GM23338 (cell line): ENCODE measurements at regions not wholly inside any gene's neighbourhood (a gene's known extent, or its start where the extent isn't known, plus 50 kb on each side); places are given as distances from the start of the nearest gene placed in this dataset.

Experiments used
- ATAC-seq: fragments of 200-7000 bp; cut with Tn5 transposase; 3 replicates; pipeline ENCODE4 v1.9.1; 2020
- DNase-seq: peaks from one replicate; pipeline ENCODE4 v3.0.0-alpha.2; 2015; ENCODE audit warnings: low spot score
- H2AFZ ChIP-seq: fragments of 200-600 bp; sonication (generic); 2 replicates; pipeline ENCODE4 v1.8.0; 2016; ENCODE audit warnings: antibody characterized with exemption, mild to moderate bottlenecking, moderate library complexity
- H3F3A ChIP-seq: fragments of 200-600 bp; sonication (generic); replicated peaks from 2 replicates; pipeline ENCODE4 v1.8.0; 2017; ENCODE audit warnings: antibody characterized with exemption, mixed run types, low read depth
- H3K27ac ChIP-seq: fragments of 200-600 bp; sonication (generic); 2 replicates; pipeline ENCODE4 v1.6.1; 2016; ENCODE audit warnings: low read depth
- H3K27me3 ChIP-seq: fragments of 200-600 bp; sonication (generic); 2 replicates; pipeline ENCODE4 v1.8.0; 2016; ENCODE audit warnings: mild to moderate bottlenecking, mixed run types, moderate library complexity; ENCODE audit not compliant: insufficient read depth
- H3K36me3 ChIP-seq: fragments of 200-600 bp; sonication (generic); 2 replicates; pipeline ENCODE4 v1.8.0; 2016; ENCODE audit warnings: mild to moderate bottlenecking; ENCODE audit not compliant: insufficient read depth
- H3K4me1 ChIP-seq: fragments of 200-600 bp; sonication (generic); 2 replicates; pipeline ENCODE4 v1.8.0; 2016; ENCODE audit warnings: mild to moderate bottlenecking, moderate library complexity; ENCODE audit not compliant: insufficient read depth
- H3K4me2 ChIP-seq: fragments of 200-600 bp; sonication (generic); 2 replicates; pipeline ENCODE4 v1.7.1; 2017; ENCODE audit warnings: mixed run types
- H3K4me3 ChIP-seq: fragments of 200-600 bp; sonication (generic); 2 replicates; pipeline ENCODE4 v1.6.1; 2016; ENCODE audit warnings: mixed run types
- H3K79me2 ChIP-seq: fragments of 200-600 bp; sonication (generic); replicated peaks from 2 replicates; pipeline ENCODE4 v1.8.0; 2017; ENCODE audit warnings: mild to moderate bottlenecking; ENCODE audit not compliant: insufficient read depth
- H3K9me2 ChIP-seq: fragments of 200-600 bp; sonication (generic); 2 replicates; pipeline ENCODE4 v1.8.0; 2017; ENCODE audit not compliant: insufficient read depth
- H4K20me1 ChIP-seq: fragments of 200-600 bp; sonication (generic); replicated peaks from 2 replicates; pipeline ENCODE4 v1.8.0; 2017; ENCODE audit warnings: mild to moderate bottlenecking; ENCODE audit not compliant: insufficient read depth
- H3K27ac Mint-ChIP-seq: 2 replicates; pipeline ENCODE4 v1.8.0; 2020; ENCODE audit warnings: inconsistent platforms, mild to moderate bottlenecking, moderate library complexity, mixed read lengths
- H3K27me3 Mint-ChIP-seq: 3 replicates; pipeline ENCODE4 v1.8.0; 2022; ENCODE audit warnings: low read depth, mild to moderate bottlenecking, moderate library complexity, mixed read lengths, inconsistent platforms; ENCODE audit not compliant: insufficient read depth, poor library complexity
- H3K36me3 Mint-ChIP-seq: 3 replicates; pipeline ENCODE4 v1.8.0; 2021; ENCODE audit warnings: low read depth, mild to moderate bottlenecking, inconsistent platforms, moderate library complexity, mixed read lengths
- H3K4me1 Mint-ChIP-seq: 3 replicates; pipeline ENCODE4 v1.8.0; 2020; ENCODE audit warnings: mild to moderate bottlenecking, inconsistent platforms, mixed read lengths
- H3K4me3 Mint-ChIP-seq: 3 replicates; pipeline ENCODE4 v1.8.0; 2021; ENCODE audit warnings: moderate library complexity, mild to moderate bottlenecking, inconsistent platforms, mixed read lengths
- H3K9me3 Mint-ChIP-seq: 3 replicates; pipeline ENCODE4 v1.8.0; 2020; ENCODE audit warnings: moderate library complexity, mild to moderate bottlenecking, inconsistent platforms, mixed read lengths
- CREB1 ChIP-seq: fragments of 250-450 bp; sonication (Bioruptor Pico); IDR thresholded peaks from 2 replicates; pipeline ENCODE4 v1.5.0; 2020; ENCODE audit warnings: low read depth, mild to moderate bottlenecking, moderate library complexity
- NANOG ChIP-seq: IDR thresholded peaks from 2 replicates; pipeline ENCODE4 v1.6.1; 2016; ENCODE audit warnings: antibody characterized with exemption, borderline replicate concordance
- POLR2AphosphoS5 ChIP-seq: IDR thresholded peaks from 2 replicates; pipeline ENCODE4 v1.6.1; 2016; ENCODE audit warnings: antibody characterized with exemption, low read depth
- STAT1 ChIP-seq: IDR thresholded peaks from one replicate; pipeline ENCODE4 v1.6.1; 2016; ENCODE audit warnings: antibody characterized with exemption; ENCODE audit not compliant: unreplicated experiment
- ZNF114 ChIP-seq: fragments of 250-450 bp; sonication (Bioruptor Pico); IDR thresholded peaks from 2 replicates; pipeline ENCODE4 v1.5.0; 2020; ENCODE audit warnings: mild to moderate bottlenecking, moderate library complexity
- ZNF331 ChIP-seq: fragments of 250-450 bp; sonication (Bioruptor Pico); IDR thresholded peaks from 2 replicates; pipeline ENCODE4 v1.5.0; 2020; ENCODE audit warnings: low read depth, mild to moderate bottlenecking, moderate library complexity
- TF ChIP-seq, protein P1 (sequence below): fragments of 250-450 bp; sonication (Bioruptor Pico); IDR thresholded peaks from 2 replicates; pipeline ENCODE4 v1.5.0; 2020; ENCODE audit warnings: mild to moderate bottlenecking, moderate library complexity
- TF ChIP-seq, protein P2 (sequence below), 2 experiments: fragments of 200-600 bp in 1 of 2; sonication (generic) in 1 of 2; conservative IDR thresholded peaks; 2 replicates each; pipeline versions ENCODE4 v1.5.1 to v1.6.1; 2016 to 2017; ENCODE audit warnings: antibody characterized with exemption in 2 of 2, low read depth in 2 of 2, mild to moderate bottlenecking in 2 of 2, moderate library complexity in 1 of 2
- TF ChIP-seq, protein P3 (sequence below): IDR thresholded peaks from 2 replicates; pipeline ENCODE4 v1.6.1; 2016; ENCODE audit warnings: antibody characterized with exemption
- TF ChIP-seq, protein P4 (sequence below): IDR thresholded peaks from one replicate; pipeline ENCODE4 v1.6.1; 2018; ENCODE audit warnings: antibody characterized with exemption; ENCODE audit not compliant: unreplicated experiment

DNA sequence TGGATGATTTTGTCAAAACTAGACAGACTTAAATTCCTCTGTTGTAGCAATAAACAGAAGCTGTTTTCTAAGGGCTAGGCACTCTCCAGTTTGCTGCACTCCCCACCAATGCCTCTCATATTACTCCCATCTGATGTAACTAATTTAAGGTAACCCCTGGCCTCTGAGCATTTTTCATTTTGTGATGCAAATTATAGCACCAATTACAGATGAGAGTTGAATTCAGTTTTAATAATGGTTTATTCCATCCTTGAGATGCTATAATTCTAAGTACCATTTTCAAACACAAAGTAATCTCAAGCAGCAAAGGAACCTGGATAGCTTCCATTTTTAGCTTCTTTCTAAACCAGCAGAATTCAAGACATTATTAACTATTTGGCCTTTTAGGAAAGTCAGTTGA lies 280.4 kb upstream of the DAB1 start:
- TF ChIP-seq STAT1 (no peak), POLR2AphosphoS5 (no peak), CREB1 (CRISPR knock-in tag) (no peak)
- TF ChIP-seq, protein P1, sequence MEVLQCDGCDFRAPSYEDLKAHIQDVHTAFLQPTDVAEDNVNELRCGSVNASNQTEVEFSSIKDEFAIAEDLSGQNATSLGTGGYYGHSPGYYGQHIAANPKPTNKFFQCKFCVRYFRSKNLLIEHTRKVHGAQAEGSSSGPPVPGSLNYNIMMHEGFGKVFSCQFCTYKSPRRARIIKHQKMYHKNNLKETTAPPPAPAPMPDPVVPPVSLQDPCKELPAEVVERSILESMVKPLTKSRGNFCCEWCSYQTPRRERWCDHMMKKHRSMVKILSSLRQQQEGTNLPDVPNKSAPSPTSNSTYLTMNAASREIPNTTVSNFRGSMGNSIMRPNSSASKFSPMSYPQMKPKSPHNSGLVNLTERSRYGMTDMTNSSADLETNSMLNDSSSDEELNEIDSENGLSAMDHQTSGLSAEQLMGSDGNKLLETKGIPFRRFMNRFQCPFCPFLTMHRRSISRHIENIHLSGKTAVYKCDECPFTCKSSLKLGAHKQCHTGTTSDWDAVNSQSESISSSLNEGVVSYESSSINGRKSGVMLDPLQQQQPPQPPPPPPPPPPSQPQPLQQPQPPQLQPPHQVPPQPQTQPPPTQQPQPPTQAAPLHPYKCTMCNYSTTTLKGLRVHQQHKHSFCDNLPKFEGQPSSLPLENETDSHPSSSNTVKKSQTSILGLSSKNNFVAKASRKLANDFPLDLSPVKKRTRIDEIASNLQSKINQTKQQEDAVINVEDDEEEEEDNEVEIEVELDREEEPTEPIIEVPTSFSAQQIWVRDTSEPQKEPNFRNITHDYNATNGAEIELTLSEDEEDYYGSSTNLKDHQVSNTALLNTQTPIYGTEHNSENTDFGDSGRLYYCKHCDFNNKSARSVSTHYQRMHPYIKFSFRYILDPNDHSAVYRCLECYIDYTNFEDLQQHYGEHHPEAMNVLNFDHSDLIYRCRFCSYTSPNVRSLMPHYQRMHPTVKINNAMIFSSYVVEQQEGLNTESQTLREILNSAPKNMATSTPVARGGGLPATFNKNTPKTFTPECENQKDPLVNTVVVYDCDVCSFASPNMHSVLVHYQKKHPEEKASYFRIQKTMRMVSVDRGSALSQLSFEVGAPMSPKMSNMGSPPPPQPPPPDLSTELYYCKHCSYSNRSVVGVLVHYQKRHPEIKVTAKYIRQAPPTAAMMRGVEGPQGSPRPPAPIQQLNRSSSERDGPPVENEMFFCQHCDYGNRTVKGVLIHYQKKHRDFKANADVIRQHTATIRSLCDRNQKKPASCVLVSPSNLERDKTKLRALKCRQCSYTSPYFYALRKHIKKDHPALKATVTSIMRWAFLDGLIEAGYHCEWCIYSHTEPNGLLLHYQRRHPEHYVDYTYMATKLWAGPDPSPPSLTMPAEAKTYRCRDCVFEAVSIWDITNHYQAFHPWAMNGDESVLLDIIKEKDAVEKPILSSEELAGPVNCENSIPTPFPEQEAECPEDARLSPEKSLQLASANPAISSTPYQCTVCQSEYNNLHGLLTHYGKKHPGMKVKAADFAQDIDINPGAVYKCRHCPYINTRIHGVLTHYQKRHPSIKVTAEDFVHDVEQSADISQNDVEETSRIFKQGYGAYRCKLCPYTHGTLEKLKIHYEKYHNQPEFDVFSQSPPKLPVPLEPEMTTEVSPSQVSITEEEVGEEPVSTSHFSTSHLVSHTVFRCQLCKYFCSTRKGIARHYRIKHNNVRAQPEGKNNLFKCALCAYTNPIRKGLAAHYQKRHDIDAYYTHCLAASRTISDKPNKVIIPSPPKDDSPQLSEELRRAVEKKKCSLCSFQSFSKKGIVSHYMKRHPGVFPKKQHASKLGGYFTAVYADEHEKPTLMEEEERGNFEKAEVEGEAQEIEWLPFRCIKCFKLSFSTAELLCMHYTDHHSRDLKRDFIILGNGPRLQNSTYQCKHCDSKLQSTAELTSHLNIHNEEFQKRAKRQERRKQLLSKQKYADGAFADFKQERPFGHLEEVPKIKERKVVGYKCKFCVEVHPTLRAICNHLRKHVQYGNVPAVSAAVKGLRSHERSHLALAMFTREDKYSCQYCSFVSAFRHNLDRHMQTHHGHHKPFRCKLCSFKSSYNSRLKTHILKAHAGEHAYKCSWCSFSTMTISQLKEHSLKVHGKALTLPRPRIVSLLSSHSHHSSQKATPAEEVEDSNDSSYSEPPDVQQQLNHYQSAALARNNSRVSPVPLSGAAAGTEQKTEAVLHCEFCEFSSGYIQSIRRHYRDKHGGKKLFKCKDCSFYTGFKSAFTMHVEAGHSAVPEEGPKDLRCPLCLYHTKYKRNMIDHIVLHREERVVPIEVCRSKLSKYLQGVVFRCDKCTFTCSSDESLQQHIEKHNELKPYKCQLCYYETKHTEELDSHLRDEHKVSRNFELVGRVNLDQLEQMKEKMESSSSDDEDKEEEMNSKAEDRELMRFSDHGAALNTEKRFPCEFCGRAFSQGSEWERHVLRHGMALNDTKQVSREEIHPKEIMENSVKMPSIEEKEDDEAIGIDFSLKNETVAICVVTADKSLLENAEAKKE, result no peak
- peaks cover 2% of the 10 kb centered on the region for H3K27me3 Mint-ChIP-seq

DNA sequence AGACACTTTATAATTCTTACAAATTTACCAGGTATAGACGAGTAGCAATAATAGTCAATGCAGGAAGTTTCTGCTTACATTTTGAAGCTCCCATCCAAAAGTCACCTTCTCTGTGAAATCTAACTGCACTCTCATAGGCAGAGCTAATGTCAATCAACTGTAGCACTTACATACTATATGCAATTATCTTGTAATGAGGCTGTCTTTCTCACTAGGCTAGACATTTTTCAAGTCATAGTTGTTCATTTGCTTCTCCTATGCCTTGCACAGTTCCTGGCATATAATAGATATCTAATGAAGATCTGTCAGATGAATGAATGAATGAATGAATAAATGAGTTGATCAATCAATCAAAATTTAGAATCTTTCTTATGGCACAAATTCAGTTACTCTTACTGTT lies 273.0 kb upstream of the DAB1 start:
- ATAC-seq (no peak), DNase-seq (no peak)
- Mint-ChIP-seq H3K36me3 (peaks cover 15% of the 10 kb centered on the region; the same call in 2 of the 3 replicates), H3K4me1 (no peaks in the 10 kb centered on the region), H3K27ac (no peak overlapping the region), H3K27me3 (peaks cover 1% of the 10 kb centered on the region), H3K9me3 (peaks cover 21% of the 10 kb centered on the region), H3K4me3 (no peak overlapping the region)
- H3K27ac ChIP-seq, result no peak overlapping the region
- no peaks in the 10 kb centered on the region for H3F3A ChIP-seq
- H3K4me1 ChIP-seq, result no peaks in the 10 kb centered on the region
- H3K4me2 ChIP-seq, result no peak overlapping the region
- no peak overlapping the region for H3K4me3 ChIP-seq
- H2AFZ ChIP-seq, result no peak overlapping the region
- H3K9me2 ChIP-seq, result 0 out of 2 replicates have a peak, but pooled peaks cover 3% of the 10 kb centered on the region
- H3K79me2 ChIP-seq, result no peaks in the 10 kb centered on the region
- H3K27me3 ChIP-seq, result no peaks in the 10 kb centered on the region
- no peaks in the 10 kb centered on the region for H3K36me3 ChIP-seq
- H4K20me1 ChIP-seq, result no peaks in the 10 kb centered on the region
- TF ChIP-seq CREB1 (CRISPR knock-in tag) (no peak), STAT1 (no peak), ZNF331 (CRISPR knock-in tag) (no peak), NANOG (no peak), ZNF114 (CRISPR knock-in tag) (no peak)
- TF ChIP-seq, protein P2, sequence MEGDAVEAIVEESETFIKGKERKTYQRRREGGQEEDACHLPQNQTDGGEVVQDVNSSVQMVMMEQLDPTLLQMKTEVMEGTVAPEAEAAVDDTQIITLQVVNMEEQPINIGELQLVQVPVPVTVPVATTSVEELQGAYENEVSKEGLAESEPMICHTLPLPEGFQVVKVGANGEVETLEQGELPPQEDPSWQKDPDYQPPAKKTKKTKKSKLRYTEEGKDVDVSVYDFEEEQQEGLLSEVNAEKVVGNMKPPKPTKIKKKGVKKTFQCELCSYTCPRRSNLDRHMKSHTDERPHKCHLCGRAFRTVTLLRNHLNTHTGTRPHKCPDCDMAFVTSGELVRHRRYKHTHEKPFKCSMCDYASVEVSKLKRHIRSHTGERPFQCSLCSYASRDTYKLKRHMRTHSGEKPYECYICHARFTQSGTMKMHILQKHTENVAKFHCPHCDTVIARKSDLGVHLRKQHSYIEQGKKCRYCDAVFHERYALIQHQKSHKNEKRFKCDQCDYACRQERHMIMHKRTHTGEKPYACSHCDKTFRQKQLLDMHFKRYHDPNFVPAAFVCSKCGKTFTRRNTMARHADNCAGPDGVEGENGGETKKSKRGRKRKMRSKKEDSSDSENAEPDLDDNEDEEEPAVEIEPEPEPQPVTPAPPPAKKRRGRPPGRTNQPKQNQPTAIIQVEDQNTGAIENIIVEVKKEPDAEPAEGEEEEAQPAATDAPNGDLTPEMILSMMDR (conservative IDR thresholded peaks at IDR 0.05; ENCODE audit: low read depth in 2 of 2), result no peak
- TF ChIP-seq, protein P3, sequence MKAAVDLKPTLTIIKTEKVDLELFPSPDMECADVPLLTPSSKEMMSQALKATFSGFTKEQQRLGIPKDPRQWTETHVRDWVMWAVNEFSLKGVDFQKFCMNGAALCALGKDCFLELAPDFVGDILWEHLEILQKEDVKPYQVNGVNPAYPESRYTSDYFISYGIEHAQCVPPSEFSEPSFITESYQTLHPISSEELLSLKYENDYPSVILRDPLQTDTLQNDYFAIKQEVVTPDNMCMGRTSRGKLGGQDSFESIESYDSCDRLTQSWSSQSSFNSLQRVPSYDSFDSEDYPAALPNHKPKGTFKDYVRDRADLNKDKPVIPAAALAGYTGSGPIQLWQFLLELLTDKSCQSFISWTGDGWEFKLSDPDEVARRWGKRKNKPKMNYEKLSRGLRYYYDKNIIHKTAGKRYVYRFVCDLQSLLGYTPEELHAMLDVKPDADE, result no peak
- TF ChIP-seq, protein P4, sequence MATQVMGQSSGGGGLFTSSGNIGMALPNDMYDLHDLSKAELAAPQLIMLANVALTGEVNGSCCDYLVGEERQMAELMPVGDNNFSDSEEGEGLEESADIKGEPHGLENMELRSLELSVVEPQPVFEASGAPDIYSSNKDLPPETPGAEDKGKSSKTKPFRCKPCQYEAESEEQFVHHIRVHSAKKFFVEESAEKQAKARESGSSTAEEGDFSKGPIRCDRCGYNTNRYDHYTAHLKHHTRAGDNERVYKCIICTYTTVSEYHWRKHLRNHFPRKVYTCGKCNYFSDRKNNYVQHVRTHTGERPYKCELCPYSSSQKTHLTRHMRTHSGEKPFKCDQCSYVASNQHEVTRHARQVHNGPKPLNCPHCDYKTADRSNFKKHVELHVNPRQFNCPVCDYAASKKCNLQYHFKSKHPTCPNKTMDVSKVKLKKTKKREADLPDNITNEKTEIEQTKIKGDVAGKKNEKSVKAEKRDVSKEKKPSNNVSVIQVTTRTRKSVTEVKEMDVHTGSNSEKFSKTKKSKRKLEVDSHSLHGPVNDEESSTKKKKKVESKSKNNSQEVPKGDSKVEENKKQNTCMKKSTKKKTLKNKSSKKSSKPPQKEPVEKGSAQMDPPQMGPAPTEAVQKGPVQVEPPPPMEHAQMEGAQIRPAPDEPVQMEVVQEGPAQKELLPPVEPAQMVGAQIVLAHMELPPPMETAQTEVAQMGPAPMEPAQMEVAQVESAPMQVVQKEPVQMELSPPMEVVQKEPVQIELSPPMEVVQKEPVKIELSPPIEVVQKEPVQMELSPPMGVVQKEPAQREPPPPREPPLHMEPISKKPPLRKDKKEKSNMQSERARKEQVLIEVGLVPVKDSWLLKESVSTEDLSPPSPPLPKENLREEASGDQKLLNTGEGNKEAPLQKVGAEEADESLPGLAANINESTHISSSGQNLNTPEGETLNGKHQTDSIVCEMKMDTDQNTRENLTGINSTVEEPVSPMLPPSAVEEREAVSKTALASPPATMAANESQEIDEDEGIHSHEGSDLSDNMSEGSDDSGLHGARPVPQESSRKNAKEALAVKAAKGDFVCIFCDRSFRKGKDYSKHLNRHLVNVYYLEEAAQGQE, result no peak

More for the DNA sequence above, 280.4 kb upstream of the DAB1 start:
- no peaks in the 10 kb centered on the region for H3K4me1 ChIP-seq
- peaks cover 9% of the 10 kb centered on the region for H3K9me3 Mint-ChIP-seq
- no peaks in the 10 kb centered on the region for H3F3A ChIP-seq
- H3K9me2 ChIP-seq, result no peaks in the 10 kb centered on the region
- no peak overlapping the region for H2AFZ ChIP-seq
- no peak overlapping the region for H3K27ac ChIP-seq
- no peak overlapping the region for H3K4me3 ChIP-seq
- H3K79me2 ChIP-seq, result no peaks in the 10 kb centered on the region
- no peak overlapping the region for H3K4me3 Mint-ChIP-seq
- peaks cover 12% of the 10 kb centered on the region; the same call in 2 of the 3 replicates for H3K36me3 Mint-ChIP-seq
- DNase-seq (no peak), ATAC-seq (no peak)
- H3K4me1 Mint-ChIP-seq, result peaks cover 8% of the 10 kb centered on the region; the same call in 2 of the 3 replicates
- no peaks in the 10 kb centered on the region for H3K27me3 ChIP-seq
- H3K4me2 ChIP-seq, result no peak overlapping the region
- H3K27ac Mint-ChIP-seq, result no peak overlapping the region
- H3K36me3 ChIP-seq, result no peaks in the 10 kb centered on the region; the same call in 1 of the 2 replicates
- no peaks in the 10 kb centered on the region for H4K20me1 ChIP-seq
